RWPE2 (cell line): ENCODE measurements at regions not wholly inside any gene's neighbourhood (a gene's known extent, or its start where the extent isn't known, plus 50 kb on each side); places are given as distances from the start of the nearest gene placed in this dataset.

ENCODE experiments used
- ATAC-seq: fragments of 200-7000 bp; cut with Tn5 transposase; 3 replicates; pipeline ENCODE4 v1.9.1; 2021; ENCODE audit warnings: low read depth
- DNase-seq: peaks from one replicate; pipeline ENCODE4 v3.0.0-alpha.2; 2020; ENCODE audit warnings: low spot score
- H3K27ac ChIP-seq: fragments of 450-650 bp; 2 replicates; pipeline ENCODE4 v1.5.1; 2017; ENCODE audit warnings: mild to moderate bottlenecking; ENCODE audit not compliant: poor library complexity, severe bottlenecking
- H3K27me3 ChIP-seq: fragments of 250-450 bp; sonication (Bioruptor Pico); 2 replicates; pipeline ENCODE4 v1.5.1; 2021; ENCODE audit warnings: mild to moderate bottlenecking, moderate library complexity; ENCODE audit not compliant: insufficient read depth, poor library complexity, severe bottlenecking
- H3K36me3 ChIP-seq: fragments of 250-450 bp; sonication (Bioruptor Pico); 2 replicates; pipeline ENCODE4 v1.5.1; 2020; ENCODE audit warnings: low read depth, mild to moderate bottlenecking, moderate library complexity
- H3K4me1 ChIP-seq: fragments of 250-450 bp; sonication (Bioruptor Pico); 2 replicates; pipeline ENCODE4 v1.5.1; 2021; ENCODE audit warnings: mild to moderate bottlenecking, moderate library complexity; ENCODE audit not compliant: insufficient read depth, poor library complexity, severe bottlenecking
- H3K4me3 ChIP-seq: fragments of 250-450 bp; sonication (Bioruptor Pico); 2 replicates; pipeline ENCODE4 v1.5.1; 2021; ENCODE audit warnings: mild to moderate bottlenecking, moderate library complexity; ENCODE audit not compliant: severe bottlenecking
- H3K9me3 ChIP-seq: fragments of 250-450 bp; sonication (Bioruptor Pico); 2 replicates; pipeline ENCODE4 v1.5.1; 2021; ENCODE audit warnings: mild to moderate bottlenecking, moderate library complexity; ENCODE audit not compliant: severe bottlenecking
- CTCF ChIP-seq: fragments of 450-650 bp; IDR thresholded peaks from one replicate; pipeline ENCODE4 v1.5.1; 2017; ENCODE audit warnings: mild to moderate bottlenecking, moderate library complexity; ENCODE audit not compliant: poor library complexity, severe bottlenecking

GRCh38 chr4:125546272-125546671 lies 231.5 kb downstream of the FAT4 start:
- ATAC-seq (no peak), DNase-seq (no peak)
- Histone ChIP-seq H3K9me3 (no peaks in the 10 kb centered on the region), H3K27me3 (no peaks in the 10 kb centered on the region), H3K27ac (no peak overlapping the region), H3K36me3 (no peaks in the 10 kb centered on the region), H3K4me3 (no peak overlapping the region), H3K4me1 (no peaks in the 10 kb centered on the region)
- TF ChIP-seq CTCF = no peak

- no peaks in the 10 kb centered on the region for H3K4me1 ChIP-seq
- TF ChIP-seq CTCF = no peak
- DNase-seq (no peak), ATAC-seq (no peak)
- H3K27ac ChIP-seq = no peak overlapping the region
- no peaks in the 10 kb centered on the region for H3K27me3 ChIP-seq
- H3K36me3 ChIP-seq = no peaks in the 10 kb centered on the region
- no peaks in the 10 kb centered on the region for H3K9me3 ChIP-seq
- H3K4me3 ChIP-seq = no peak overlapping the region
Measured at GRCh38 chr4:125547836-125548235, 233.1 kb downstream of the FAT4 start.

- no peaks in the 10 kb centered on the region for H3K9me3 ChIP-seq
- no peak for ATAC-seq
- no peak for TF ChIP-seq CTCF
Measured at GRCh38 chr4:125550769-125551168, 236.0 kb downstream of the FAT4 start.

GRCh38 chr4:125551466-125551865 lies 236.7 kb downstream of the FAT4 start:
- Histone ChIP-seq H3K4me1 (no peaks in the 10 kb centered on the region), H3K27ac (no peak overlapping the region)
- no peak for TF ChIP-seq CTCF

More at GRCh38 chr4:125550769-125551168, 236.0 kb downstream of the FAT4 start:
- Histone ChIP-seq H3K4me1 (no peaks in the 10 kb centered on the region), H3K4me3 (no peak overlapping the region), H3K27me3 (no peaks in the 10 kb centered on the region), H3K36me3 (no peaks in the 10 kb centered on the region), H3K27ac (no peak overlapping the region)
- DNase-seq = no peak

GRCh38 chr4:125551967-125552366 lies 237.2 kb downstream of the FAT4 start:
- Histone ChIP-seq H3K36me3 (no peaks in the 10 kb centered on the region), H3K9me3 (no peaks in the 10 kb centered on the region), H3K4me3 (no peak overlapping the region), H3K27me3 (no peaks in the 10 kb centered on the region), H3K27ac (no peak overlapping the region), H3K4me1 (no peaks in the 10 kb centered on the region)
- TF ChIP-seq CTCF = no peak
- ATAC-seq (no peak), DNase-seq (no peak)

More at GRCh38 chr4:125551466-125551865, 236.7 kb downstream of the FAT4 start:
- Histone ChIP-seq H3K4me3 (no peak overlapping the region), H3K9me3 (no peaks in the 10 kb centered on the region), H3K27me3 (no peaks in the 10 kb centered on the region), H3K36me3 (no peaks in the 10 kb centered on the region)
- DNase-seq = no peak
- no peak for ATAC-seq
